ENCODE measurements at regions not wholly inside any gene's neighbourhood (a gene's known extent, or its start where the extent isn't known, plus 50 kb on each side); places are given as distances from the start of the nearest gene placed in this dataset.

DNA sequence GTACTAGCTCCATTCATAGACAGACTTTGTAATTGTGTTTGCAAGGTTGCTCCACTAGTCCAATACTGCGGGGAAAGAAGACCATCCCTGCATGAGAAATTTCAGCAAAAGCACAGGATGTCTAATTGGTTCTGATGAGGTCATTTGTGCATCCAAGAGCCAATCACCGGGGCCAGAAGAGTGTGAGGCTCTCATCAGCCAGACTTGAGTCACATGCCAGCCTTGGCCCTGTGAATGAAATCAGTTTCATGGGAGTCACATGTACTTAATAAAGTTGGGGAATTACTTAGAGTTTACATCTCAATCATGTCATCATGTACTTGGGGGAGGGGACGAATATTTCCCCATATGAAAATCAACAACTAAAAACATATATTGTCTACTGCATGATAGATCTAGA lies 1236.0 kb downstream of the MAT2B start:
- no peak overlapping the region for H3K4me3 ChIP-seq (replicated peaks in 1 of 3; ENCODE audit: insufficient read depth in 1 of 3, low read depth in 1 of 3, low read length in 3 of 3)
- no peaks in the 10 kb centered on the region for H3K36me3 ChIP-seq (ENCODE audit: control insufficient read depth in 2 of 2, extremely low read depth in 1 of 2, insufficient read depth in 2 of 2, low read length in 2 of 2)
- TF ChIP-seq POLR2AphosphoS5 (IDR thresholded peaks at IDR 0.05; ENCODE audit: insufficient read depth, low read depth, low read length) (no peak), MYC (IDR thresholded peaks at IDR 0.05; ENCODE audit: low read depth, low read length) (no peak), CTCF (IDR thresholded peaks at IDR 0.05; ENCODE audit: extremely low read depth in 1 of 2, insufficient read depth in 1 of 2, low read depth in 1 of 2, low read length in 2 of 2) (no peak), JUN (IDR thresholded peaks at IDR 0.05; ENCODE audit: borderline replicate concordance, insufficient read depth, insufficient read length, low read depth) (no peak), POLR2A (IDR thresholded peaks at IDR 0.05; ENCODE audit: low read depth, low read length) (no peak), EZH2 (IDR thresholded peaks at IDR 0.05; ENCODE audit: borderline replicate concordance, low read depth, low read length, severe bottlenecking) (no peak), GATA2 (IDR thresholded peaks at IDR 0.05; ENCODE audit: insufficient read depth, insufficient read length, low read depth, low read length) (no peak), FOS (IDR thresholded peaks at IDR 0.05; ENCODE audit: borderline replicate concordance, insufficient read depth, low read length) (no peak)
- TF ChIP-seq, protein P1, sequence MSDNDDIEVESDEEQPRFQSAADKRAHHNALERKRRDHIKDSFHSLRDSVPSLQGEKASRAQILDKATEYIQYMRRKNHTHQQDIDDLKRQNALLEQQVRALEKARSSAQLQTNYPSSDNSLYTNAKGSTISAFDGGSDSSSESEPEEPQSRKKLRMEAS (IDR thresholded peaks at IDR 0.05; ENCODE audit: insufficient read depth, insufficient read length): no peak
- POLR2A ChIA-PET: no interaction called here
- no peaks in the 10 kb centered on the region for H3K27me3 ChIP-seq (ENCODE audit: control insufficient read depth in 2 of 2, insufficient read depth in 2 of 2, low read length in 2 of 2)
- no peaks in the 10 kb centered on the region for H3K9me1 ChIP-seq (replicated peaks; ENCODE audit: control insufficient read depth, extremely low read depth, insufficient read depth, low read length)
- CTCF ChIA-PET: no interaction called here
- DNase-seq (ENCODE audit: low read depth, low spot score): no peak
- H3K9ac ChIP-seq (replicated peaks; ENCODE audit: extremely low read depth, insufficient read depth, low read length): no peak overlapping the region
- no peak for FAIRE-seq
- H3K27ac ChIP-seq (ENCODE audit: insufficient read depth, low read depth, low read length): no peak overlapping the region
- no peak overlapping the region for H2AFZ ChIP-seq (ENCODE audit: low read depth, low read length)
- no TSS peak for BruUV-seq (replicated peaks)
- H3K4me2 ChIP-seq (ENCODE audit: insufficient read depth, low read length): no peak overlapping the region
- dilution Hi-C loops (cut with MboI; ENCODE audit: extremely low pct_ligation_motif_present, low sequenced_read_pairs) (no loop called here), intact Hi-C loops (cut with micrococcal nuclease) (no loop called here)
- no peaks in the 10 kb centered on the region for H3K4me1 ChIP-seq (ENCODE audit: control insufficient read depth, extremely low read depth, insufficient read depth, low read length)
- H3K79me2 ChIP-seq (ENCODE audit: control insufficient read depth, insufficient read depth, low read length): no peaks in the 10 kb centered on the region
- H4K20me1 ChIP-seq (replicated peaks; ENCODE audit: control insufficient read depth, extremely low read depth, insufficient read depth, low read length): no peaks in the 10 kb centered on the region
- H3K9me3 ChIP-seq (replicated peaks; ENCODE audit: control insufficient read depth, insufficient read depth, low read length): no peaks in the 10 kb centered on the region

Measured in endothelial cell of umbilical vein (primary cell).